ENCODE measurements at regions not wholly inside any gene's neighbourhood (a gene's known extent, or its start where the extent isn't known, plus 50 kb on each side); places are given as distances from the start of the nearest gene placed in this dataset.

- TF ChIP-seq KDM1A (IDR thresholded peaks at IDR 0.05; ENCODE audit: borderline replicate concordance) (no peak), CTCF (IDR thresholded peaks at IDR 0.05 in 2 of 3, conservative IDR thresholded peaks at IDR 0.05 in 1 of 3; ENCODE audit: control insufficient read depth in 2 of 3, extremely low read depth in 1 of 3, insufficient read depth in 1 of 3, low read depth in 3 of 3, low read length in 3 of 3) (no peak), HCFC1 (IDR thresholded peaks at IDR 0.05; ENCODE audit: low read length) (no peak), CBFB (IDR thresholded peaks at IDR 0.05; ENCODE audit: low read depth) (no peak), NR2F1 (conservative IDR thresholded peaks at IDR 0.05) (no peak), SIX5 (IDR thresholded peaks at IDR 0.05; ENCODE audit: low read depth, low read length, severe bottlenecking) (no peak)
Observed at GRCh38 chr3:74041068-74041675, 416.4 kb upstream of the PDZRN3 start.

All from GM12878 (cell line).